Testis (tissue), 2 donors: ENCODE measurements at regions not wholly inside any gene's neighbourhood (a gene's known extent, or its start where the extent isn't known, plus 50 kb on each side); places are given as distances from the start of the nearest gene placed in this dataset.

Experiments used
- CTCF ChIP-seq, 3 experiments: fragments of 450-650 bp in 2 of 3; fragments of 200-600 bp in 1 of 3; sonication (generic) in 1 of 3; IDR thresholded peaks; one replicate each; pipeline ENCODE4 v1.5.1; 2016 to 2019; ENCODE audit warnings: antibody characterized with exemption in 3 of 3, mild to moderate bottlenecking in 2 of 3, moderate library complexity in 1 of 3
- POLR2A ChIP-seq: fragments of 450-650 bp; IDR thresholded peaks from one replicate; pipeline ENCODE4 v1.6.1; 2017; ENCODE audit warnings: antibody characterized with exemption, mild to moderate bottlenecking, moderate library complexity

- TF ChIP-seq CTCF (IDR thresholded peaks at IDR 0.05) (no peak), POLR2A (no peak)
Observed at GRCh38 chr12:127562816-127563215, 704.2 kb upstream of the TMEM132C start.
